HG03571 (cell line): ENCODE measurements at regions not wholly inside any gene's neighbourhood (a gene's known extent, or its start where the extent isn't known, plus 50 kb on each side); places are given as distances from the start of the nearest gene placed in this dataset.

Experiments
- ATAC-seq: cut with Tn5 transposase; IDR thresholded peaks from one replicate; pipeline ENCODE4 v1.9.1; 2021; ENCODE audit not compliant: unreplicated experiment

- no peak for ATAC-seq
Observed at GRCh38 chr6:166877906-166878305, 78.4 kb downstream of the RNASET2 start.

GRCh38 chr6:166877349-166877748 is 79.0 kb downstream of the RNASET2 start:
- ATAC-seq: no peak

GRCh38 chr6:166872531-166873009 is 83.8 kb downstream of the RNASET2 start:
- ATAC-seq: no peak

GRCh38 chr6:166870602-166871208 is 85.6 kb downstream of the RNASET2 start:
- ATAC-seq: no peak

GRCh38 chr6:166866839-166867637 is 89.3 kb downstream of the RNASET2 start:
- ATAC-seq: no peak

- ATAC-seq: no peak
Observed at GRCh38 chr6:166864333-166864732, 92.0 kb downstream of the RNASET2 start.

GRCh38 chr6:166862978-166863530 is 93.3 kb downstream of the RNASET2 start:
- ATAC-seq: no peak

- ATAC-seq: no peak
Observed at GRCh38 chr6:166862287-166862977, 93.9 kb downstream of the RNASET2 start.

- no peak for ATAC-seq
Observed at GRCh38 chr6:166861961-166862286, 94.4 kb downstream of the RNASET2 start.

GRCh38 chr6:166861304-166861703 is 95.0 kb downstream of the RNASET2 start:
- ATAC-seq: no peak

GRCh38 chr6:166860392-166860791 is 96.0 kb downstream of the RNASET2 start:
- ATAC-seq: no peak

GRCh38 chr6:166855416-166855815 is 100.9 kb downstream of the RNASET2 start:
- no peak for ATAC-seq

GRCh38 chr6:166853371-166854325 is 102.7 kb downstream of the RNASET2 start:
- no peak for ATAC-seq

GRCh38 chr6:166852451-166852975 is 103.8 kb downstream of the RNASET2 start:
- ATAC-seq: no peak

- no peak for ATAC-seq
Observed at GRCh38 chr6:166851911-166852310, 104.4 kb downstream of the RNASET2 start.

- ATAC-seq: no peak
Observed at GRCh38 chr6:166851426-166851825, 104.9 kb downstream of the RNASET2 start.

GRCh38 chr6:166850677-166851076 is 105.7 kb downstream of the RNASET2 start:
- ATAC-seq: no peak

GRCh38 chr6:166849749-166850183 is 106.6 kb downstream of the RNASET2 start:
- no peak for ATAC-seq

- ATAC-seq: no peak
Observed at GRCh38 chr6:166848979-166849748, 107.2 kb downstream of the RNASET2 start.
